Chondrocyte (in vitro differentiated cells): ENCODE measurements at regions not wholly inside any gene's neighbourhood (a gene's known extent, or its start where the extent isn't known, plus 50 kb on each side); places are given as distances from the start of the nearest gene placed in this dataset.

Source experiments
- DNase-seq: peaks from one replicate; pipeline ENCODE4 v3.0.0; 2021; ENCODE audit warnings: mixed read lengths, low spot score
- H3K27ac Mint-ChIP-seq: one replicate; pipeline ENCODE4 v1.8.0; 2021; ENCODE audit warnings: mild to moderate bottlenecking, moderate library complexity, mixed read lengths; ENCODE audit not compliant: unreplicated experiment
- H3K27me3 Mint-ChIP-seq: 2 replicates; pipeline ENCODE4 v1.8.0; 2021; ENCODE audit warnings: low read depth, mixed read lengths
- H3K36me3 Mint-ChIP-seq: 2 replicates; pipeline ENCODE4 v1.8.0; 2021; ENCODE audit warnings: low read depth, mixed read lengths
- H3K4me1 Mint-ChIP-seq: 2 replicates; pipeline ENCODE4 v1.8.0; 2021; ENCODE audit warnings: low read depth, mild to moderate bottlenecking, mixed read lengths
- H3K4me3 Mint-ChIP-seq: one replicate; pipeline ENCODE4 v1.8.0; 2021; ENCODE audit warnings: mild to moderate bottlenecking, moderate library complexity, mixed read lengths; ENCODE audit not compliant: unreplicated experiment
- H3K9me3 Mint-ChIP-seq: 2 replicates; pipeline ENCODE4 v1.8.0; 2021; ENCODE audit warnings: low read depth, mixed read lengths
- TF ChIP-seq, protein P1 (sequence below): fragments of 200-600 bp; sonication (generic); IDR thresholded peaks from 2 replicates; pipeline ENCODE4 v1.5.0; 2021; ENCODE audit warnings: antibody characterized with exemption, mild to moderate bottlenecking, moderate library complexity

DNA sequence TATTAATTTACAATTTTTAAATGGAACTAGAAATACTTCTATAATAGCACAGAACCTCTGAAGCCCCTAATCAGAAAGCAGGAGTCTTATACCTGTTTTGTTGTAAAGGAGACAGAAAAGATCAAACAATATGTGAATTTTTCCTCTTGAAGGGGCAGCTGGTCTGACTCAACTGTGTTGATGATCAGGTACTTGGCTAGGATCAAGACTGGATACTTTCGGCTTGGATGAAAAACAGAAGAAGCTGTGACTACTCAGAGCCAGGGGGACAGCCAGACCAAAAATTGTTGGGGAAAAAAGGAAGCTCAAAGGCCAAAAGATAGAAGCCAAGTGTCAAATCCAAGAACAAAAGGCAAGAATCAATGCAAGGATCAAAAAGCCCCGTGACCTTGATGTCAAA lies 195.6 kb downstream of the KCTD12 start:
- Mint-ChIP-seq H3K27me3 (no peaks in the 10 kb centered on the region), H3K4me1 (no peaks in the 10 kb centered on the region), H3K9me3 (peaks cover 5% of the 10 kb centered on the region), H3K36me3 (no peaks in the 10 kb centered on the region), H3K27ac (no peak overlapping the region), H3K4me3 (no peak overlapping the region)
- no peak for DNase-seq
- TF ChIP-seq, protein P1, sequence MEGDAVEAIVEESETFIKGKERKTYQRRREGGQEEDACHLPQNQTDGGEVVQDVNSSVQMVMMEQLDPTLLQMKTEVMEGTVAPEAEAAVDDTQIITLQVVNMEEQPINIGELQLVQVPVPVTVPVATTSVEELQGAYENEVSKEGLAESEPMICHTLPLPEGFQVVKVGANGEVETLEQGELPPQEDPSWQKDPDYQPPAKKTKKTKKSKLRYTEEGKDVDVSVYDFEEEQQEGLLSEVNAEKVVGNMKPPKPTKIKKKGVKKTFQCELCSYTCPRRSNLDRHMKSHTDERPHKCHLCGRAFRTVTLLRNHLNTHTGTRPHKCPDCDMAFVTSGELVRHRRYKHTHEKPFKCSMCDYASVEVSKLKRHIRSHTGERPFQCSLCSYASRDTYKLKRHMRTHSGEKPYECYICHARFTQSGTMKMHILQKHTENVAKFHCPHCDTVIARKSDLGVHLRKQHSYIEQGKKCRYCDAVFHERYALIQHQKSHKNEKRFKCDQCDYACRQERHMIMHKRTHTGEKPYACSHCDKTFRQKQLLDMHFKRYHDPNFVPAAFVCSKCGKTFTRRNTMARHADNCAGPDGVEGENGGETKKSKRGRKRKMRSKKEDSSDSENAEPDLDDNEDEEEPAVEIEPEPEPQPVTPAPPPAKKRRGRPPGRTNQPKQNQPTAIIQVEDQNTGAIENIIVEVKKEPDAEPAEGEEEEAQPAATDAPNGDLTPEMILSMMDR: no peak

DNA sequence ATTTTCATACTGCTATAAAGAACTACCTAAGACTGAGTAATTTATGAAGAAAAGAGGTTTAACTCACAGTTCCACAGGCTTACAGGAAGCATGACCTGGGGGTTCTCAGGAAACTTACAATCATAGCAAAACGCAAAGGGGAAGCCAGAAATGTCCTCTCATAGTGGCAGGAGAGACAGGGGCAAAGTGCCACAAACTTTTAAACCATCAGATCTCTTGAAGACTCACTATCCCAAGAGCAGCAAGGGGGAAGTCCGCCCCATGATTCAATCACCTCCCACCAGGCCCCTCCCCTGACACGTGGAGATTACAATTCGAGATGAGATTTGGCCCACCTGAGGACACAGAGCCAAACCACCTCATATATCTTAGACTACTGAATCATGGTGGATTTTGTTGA lies 198.7 kb downstream of the KCTD12 start:
- TF ChIP-seq, protein P1: no peak
- DNase-seq: no peak
- Mint-ChIP-seq H3K27me3 (no peaks in the 10 kb centered on the region), H3K4me1 (peaks cover 21% of the 10 kb centered on the region), H3K4me3 (no peak overlapping the region), H3K27ac (no peak overlapping the region), H3K9me3 (peaks cover 3% of the 10 kb centered on the region), H3K36me3 (no peaks in the 10 kb centered on the region)

DNA sequence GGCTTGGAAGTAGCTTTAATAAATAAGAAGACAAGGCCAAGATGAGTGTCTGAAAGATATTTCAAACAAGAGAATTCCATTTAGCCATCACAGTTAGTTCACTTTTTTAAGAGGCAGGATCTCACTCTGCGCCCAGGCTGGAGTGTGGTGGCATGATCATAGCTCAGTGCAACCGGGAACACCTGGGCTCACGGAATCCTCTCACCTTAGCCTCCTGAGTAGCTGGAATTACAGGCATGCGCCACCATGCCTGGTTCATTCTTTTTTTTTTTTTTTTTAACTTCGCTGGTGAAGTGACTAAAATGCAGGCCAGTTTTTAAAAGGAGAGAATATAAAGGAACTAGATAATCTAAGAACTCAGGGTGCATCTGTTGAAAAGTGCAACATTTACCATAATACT lies 200.3 kb downstream of the KCTD12 start:
- Mint-ChIP-seq H3K4me3 (no peak overlapping the region), H3K4me1 (peaks cover 21% of the 10 kb centered on the region), H3K27me3 (no peaks in the 10 kb centered on the region), H3K27ac (no peak overlapping the region), H3K36me3 (no peaks in the 10 kb centered on the region), H3K9me3 (peaks cover 3% of the 10 kb centered on the region)
- TF ChIP-seq, protein P1: no peak
- DNase-seq: no peak

DNA sequence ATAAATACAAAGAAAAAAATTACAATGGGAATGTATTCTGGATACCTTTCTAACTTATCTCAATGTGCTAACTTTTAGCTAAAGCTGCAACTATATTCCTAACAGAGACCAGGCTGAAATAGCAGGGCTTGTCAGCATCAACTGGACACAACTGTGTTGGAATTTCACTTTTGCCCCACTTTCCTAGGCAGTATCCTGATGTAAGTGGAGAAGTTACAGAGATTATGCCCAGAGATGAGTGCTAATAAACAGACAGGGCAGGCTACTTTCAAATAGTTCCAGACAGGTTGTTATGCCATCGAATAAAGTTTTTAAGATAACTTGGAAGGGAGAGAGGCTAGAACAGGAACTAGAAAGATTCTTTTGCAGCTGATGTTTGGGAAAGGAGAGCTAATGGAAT lies 201.9 kb downstream of the KCTD12 start:
- TF ChIP-seq, protein P1: no peak
- H3K27me3 Mint-ChIP-seq: no peaks in the 10 kb centered on the region

DNA sequence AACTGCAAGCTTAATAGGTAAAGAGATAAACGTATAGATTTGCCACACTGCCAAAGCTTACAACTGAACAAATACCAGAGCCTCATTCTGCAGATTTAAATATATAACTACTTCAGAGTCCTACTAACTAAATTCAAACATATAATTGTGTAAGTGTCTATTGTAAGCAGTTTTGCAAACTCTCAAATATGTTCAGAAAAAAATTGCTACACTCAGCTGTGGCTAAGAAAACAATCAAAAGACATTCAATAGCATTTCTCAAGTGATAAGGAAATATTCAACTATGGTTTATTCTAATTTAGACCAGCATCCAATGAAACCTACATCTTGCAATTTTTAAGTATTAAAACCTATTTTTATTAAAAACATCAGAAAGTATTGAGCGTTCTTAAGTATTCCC lies 202.4 kb downstream of the KCTD12 start:
- Mint-ChIP-seq H3K4me3 (no peak overlapping the region), H3K9me3 (no peaks in the 10 kb centered on the region), H3K27ac (no peak overlapping the region), H3K27me3 (no peaks in the 10 kb centered on the region), H3K36me3 (no peaks in the 10 kb centered on the region), H3K4me1 (peaks cover 21% of the 10 kb centered on the region)
- TF ChIP-seq, protein P1: no peak
- no peak for DNase-seq

More for the DNA sequence above, 201.9 kb downstream of the KCTD12 start:
- H3K36me3 Mint-ChIP-seq: no peaks in the 10 kb centered on the region
- H3K4me1 Mint-ChIP-seq: peaks cover 21% of the 10 kb centered on the region
- H3K27ac Mint-ChIP-seq: no peak overlapping the region
- H3K4me3 Mint-ChIP-seq: no peak overlapping the region
- DNase-seq: no peak
- H3K9me3 Mint-ChIP-seq: peaks cover 2% of the 10 kb centered on the region
